Smooth muscle cell (in vitro differentiated cells): ENCODE measurements at regions not wholly inside any gene's neighbourhood (a gene's known extent, or its start where the extent isn't known, plus 50 kb on each side); places are given as distances from the start of the nearest gene placed in this dataset. TPM values are rescaled to one million over a fixed set of nuclear protein-coding genes. Genes with fewer than 3 reads are reported as not detected.

Source experiments
- DNase-seq: peaks from one replicate; lab custom pipeline; 2025; ENCODE audit not compliant: unreplicated experiment; lab: John Stamatoyannopoulos, UW
- H2AFZ ChIP-seq: fragments of 200-600 bp; sonication (generic); 2 replicates; pipeline ENCODE4 v1.6.0; 2016; ENCODE audit warnings: antibody characterized with exemption, low read depth, mild to moderate bottlenecking
- H3F3A ChIP-seq: fragments of 200-600 bp; sonication (generic); 2 replicates; pipeline ENCODE4 v1.6.0; 2017; ENCODE audit warnings: antibody characterized with exemption, low read depth
- H3K27ac ChIP-seq: fragments of 200-600 bp; sonication (generic); 2 replicates; pipeline ENCODE4 v1.5.1; 2016; ENCODE audit warnings: low read depth, mild to moderate bottlenecking
- H3K27me3 ChIP-seq: fragments of 200-600 bp; sonication (generic); 2 replicates; pipeline ENCODE4 v1.6.1; 2016; ENCODE audit warnings: low read depth, mild to moderate bottlenecking
- H3K36me3 ChIP-seq: fragments of 200-600 bp; sonication (generic); 2 replicates; pipeline ENCODE4 v1.5.1; 2016; ENCODE audit warnings: low read depth
- H3K4me1 ChIP-seq: fragments of 200-600 bp; sonication (generic); 2 replicates; pipeline ENCODE4 v1.5.1; 2016; ENCODE audit warnings: low read depth
- H3K4me2 ChIP-seq: fragments of 200-600 bp; sonication (generic); 2 replicates; pipeline ENCODE4 v1.6.0; 2016; ENCODE audit warnings: mild to moderate bottlenecking
- H3K4me3 ChIP-seq: fragments of 200-600 bp; sonication (generic); 2 replicates; pipeline ENCODE4 v1.5.1; 2016; ENCODE audit warnings: mild to moderate bottlenecking
- H3K79me2 ChIP-seq: fragments of 200-600 bp; sonication (generic); 2 replicates; pipeline ENCODE4 v1.6.0; 2016; ENCODE audit warnings: low read depth, mild to moderate bottlenecking
- H3K9ac ChIP-seq: fragments of 200-600 bp; sonication (generic); 2 replicates; pipeline ENCODE4 v1.6.0; 2016; ENCODE audit warnings: low read depth
- H3K9me3 ChIP-seq: fragments of 200-600 bp; sonication (generic); replicated peaks from 2 replicates; pipeline ENCODE4 v1.5.1; 2016; ENCODE audit warnings: low read depth
- H4K20me1 ChIP-seq: fragments of 200-600 bp; sonication (generic); 2 replicates; pipeline ENCODE4 v1.6.0; 2016; ENCODE audit warnings: low read depth
- CTCF ChIP-seq: fragments of 200-600 bp; sonication (generic); IDR thresholded peaks from 2 replicates; pipeline ENCODE4 v1.5.1; 2017; ENCODE audit warnings: borderline replicate concordance, mild to moderate bottlenecking, antibody characterized with exemption; ENCODE audit not compliant: insufficient read depth, poor library complexity, severe bottlenecking
- WGBS: methylation state at CpG from one replicate; pipeline ENCODE4 v1.1.7; 2016; ENCODE audit warnings: low lambda C conversion rate; 5-methylcytosine and 5-hydroxymethylcytosine counted together
- microRNA-seq: library from miRNA; unstranded; fragments of <30 nt; microRNA quantifications from one replicate; pipeline ENCODE4, GENCODE V29; 2016; ENCODE audit warnings: borderline number of aligned reads
- small RNA-seq: library from RNA; depleted of rRNA; stranded (forward); fragments of <200 nt; gene quantifications from one replicate; pipeline ENCODE3, GENCODE V24; 2014

- H4K20me1 ChIP-seq = no peaks in the 10 kb centered on the region
- no peak overlapping the region for H3K9ac ChIP-seq
- H3K4me1 ChIP-seq = peaks cover 6% of the 10 kb centered on the region
- no peak for TF ChIP-seq CTCF
- no peak overlapping the region for H2AFZ ChIP-seq
- no peaks in the 10 kb centered on the region for H3K27me3 ChIP-seq
- no peaks in the 10 kb centered on the region for H3K79me2 ChIP-seq
- H3F3A ChIP-seq = no peaks in the 10 kb centered on the region
- H3K27ac ChIP-seq = no peak overlapping the region
- 85% methylated on average over 4 of the region's 4 CpGs for WGBS
- H3K36me3 ChIP-seq = no peaks in the 10 kb centered on the region
- no peaks in the 10 kb centered on the region for H3K9me3 ChIP-seq
- no peak overlapping the region for H3K4me3 ChIP-seq
- no peak for DNase-seq
- no peak overlapping the region for H3K4me2 ChIP-seq
Measured at GRCh38 chr11:79492008-79492407, 51.2 kb upstream of the TENM4 start.

Small RNAs in the stretch of these regions (microRNA-seq; reads per million reads assigned to microRNA genes)
- not detected for gene MIR4300

Small RNAs in the stretch of these regions (small RNA-seq; reads per million reads assigned to genes)
- not detected for gene AP002802.2
- gene MIR4300 = not detected
- gene MTND4LP18 = not detected
- gene RNU6-544P = not detected
